Chondrocyte (in vitro differentiated cells): ENCODE measurements at regions not wholly inside any gene's neighbourhood (a gene's known extent, or its start where the extent isn't known, plus 50 kb on each side); places are given as distances from the start of the nearest gene placed in this dataset.
"Not testable (repeated sequence)": the region's sequence is repeated elsewhere in the genome, so short reads cannot be mapped to it uniquely, and the experiment has no call there.

Source experiments
- DNase-seq: peaks from one replicate; pipeline ENCODE4 v3.0.0; 2021; ENCODE audit warnings: mixed read lengths, low spot score
- H3K27ac Mint-ChIP-seq: one replicate; pipeline ENCODE4 v1.8.0; 2021; ENCODE audit warnings: mild to moderate bottlenecking, moderate library complexity, mixed read lengths; ENCODE audit not compliant: unreplicated experiment
- H3K27me3 Mint-ChIP-seq: 2 replicates; pipeline ENCODE4 v1.8.0; 2021; ENCODE audit warnings: low read depth, mixed read lengths
- H3K36me3 Mint-ChIP-seq: 2 replicates; pipeline ENCODE4 v1.8.0; 2021; ENCODE audit warnings: low read depth, mixed read lengths
- H3K4me1 Mint-ChIP-seq: 2 replicates; pipeline ENCODE4 v1.8.0; 2021; ENCODE audit warnings: low read depth, mild to moderate bottlenecking, mixed read lengths
- H3K4me3 Mint-ChIP-seq: one replicate; pipeline ENCODE4 v1.8.0; 2021; ENCODE audit warnings: mild to moderate bottlenecking, moderate library complexity, mixed read lengths; ENCODE audit not compliant: unreplicated experiment
- H3K9me3 Mint-ChIP-seq: 2 replicates; pipeline ENCODE4 v1.8.0; 2021; ENCODE audit warnings: low read depth, mixed read lengths
- CTCF ChIP-seq: fragments of 200-600 bp; sonication (generic); IDR thresholded peaks from 2 replicates; pipeline ENCODE4 v1.5.0; 2021; ENCODE audit warnings: antibody characterized with exemption, mild to moderate bottlenecking, moderate library complexity

GRCh38 chr4:33772582-33772981, 2471.7 kb downstream of the ARAP2 start:
- Mint-ChIP-seq H3K27ac (no peak overlapping the region), H3K4me1 (no peaks in the 10 kb centered on the region), H3K27me3 (no peaks in the 10 kb centered on the region), H3K4me3 (no peak overlapping the region), H3K9me3 (peaks cover 8% of the 10 kb centered on the region), H3K36me3 (no peaks in the 10 kb centered on the region)
- TF ChIP-seq CTCF: no peak
- no peak for DNase-seq

- H3K4me3 Mint-ChIP-seq: no peak overlapping the region
- H3K27ac Mint-ChIP-seq: no peak overlapping the region
- TF ChIP-seq CTCF: no peak
- no peaks in the 10 kb centered on the region for H3K36me3 Mint-ChIP-seq
- no peak for DNase-seq
- peaks cover 5% of the 10 kb centered on the region for H3K4me1 Mint-ChIP-seq
- H3K27me3 Mint-ChIP-seq: no peaks in the 10 kb centered on the region
- no peaks in the 10 kb centered on the region for H3K9me3 Mint-ChIP-seq
Measured at GRCh38 chr4:33780952-33781791, 2463.1 kb downstream of the ARAP2 start.

- H3K9me3 Mint-ChIP-seq: no peaks in the 10 kb centered on the region
- no peaks in the 10 kb centered on the region for H3K36me3 Mint-ChIP-seq
- H3K4me3 Mint-ChIP-seq: no peak overlapping the region
- peaks cover 5% of the 10 kb centered on the region for H3K4me1 Mint-ChIP-seq
- no peaks in the 10 kb centered on the region for H3K27me3 Mint-ChIP-seq
- DNase-seq: no peak
- TF ChIP-seq CTCF: no peak
- H3K27ac Mint-ChIP-seq: no peak overlapping the region
Measured at GRCh38 chr4:33785843-33786242, 2458.5 kb downstream of the ARAP2 start.

GRCh38 chr4:33802578-33802977, 2441.7 kb downstream of the ARAP2 start:
- no peaks in the 10 kb centered on the region for H3K36me3 Mint-ChIP-seq
- no peak overlapping the region for H3K27ac Mint-ChIP-seq
- no peaks in the 10 kb centered on the region for H3K27me3 Mint-ChIP-seq

GRCh38 chr4:33825685-33826084, 2418.6 kb downstream of the ARAP2 start:
- Mint-ChIP-seq H3K9me3 (peaks cover 3% of the 10 kb centered on the region), H3K4me1 (peaks cover 14% of the 10 kb centered on the region), H3K4me3 (no peak overlapping the region), H3K36me3 (no peaks in the 10 kb centered on the region), H3K27me3 (no peaks in the 10 kb centered on the region), H3K27ac (no peak overlapping the region)
- TF ChIP-seq CTCF: no peak
- no peak for DNase-seq

More at GRCh38 chr4:33802578-33802977, 2441.7 kb downstream of the ARAP2 start:
- no peak for DNase-seq
- Mint-ChIP-seq H3K4me3 (no peak overlapping the region), H3K9me3 (no peaks in the 10 kb centered on the region), H3K4me1 (no peaks in the 10 kb centered on the region)
- TF ChIP-seq CTCF: no peak

DNA sequence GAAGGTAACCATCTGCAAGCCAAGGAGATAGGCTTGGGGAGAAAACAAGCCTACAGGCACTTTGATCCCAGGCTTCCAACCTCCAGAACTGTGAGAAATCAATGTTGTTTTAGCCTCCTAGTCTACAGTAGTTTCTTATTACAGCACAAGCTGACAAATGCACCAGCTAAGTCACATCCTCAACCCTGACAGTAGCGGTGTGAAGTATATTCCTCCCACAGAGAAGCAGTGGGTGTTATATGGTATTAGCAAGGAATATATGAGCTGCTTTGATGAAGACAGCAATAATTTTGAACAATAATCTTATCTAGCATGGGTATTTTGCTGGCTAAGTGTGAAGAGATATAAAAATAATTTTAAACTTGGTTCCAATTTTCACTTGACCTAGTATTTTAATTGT, 2415.0 kb downstream of the ARAP2 start:
- H3K9me3 Mint-ChIP-seq, H3K27me3 Mint-ChIP-seq, DNase-seq, H3K27ac Mint-ChIP-seq, H3K4me3 Mint-ChIP-seq, H3K36me3 Mint-ChIP-seq: not testable (repeated sequence)
- H3K4me1 Mint-ChIP-seq: peaks cover 33% of the 10 kb centered on the region
